Suppressor macrophage (primary cell): ENCODE measurements at regions not wholly inside any gene's neighbourhood (a gene's known extent, or its start where the extent isn't known, plus 50 kb on each side); places are given as distances from the start of the nearest gene placed in this dataset.

ENCODE experiments used
- DNase-seq, 4 experiments: peaks; one replicate each; pipeline ENCODE4 v3.0.0-alpha.2; 2020 to 2022

GRCh38 chr7:81606078-81606863 lies 163.6 kb downstream of the HGF start:
- no peak for DNase-seq

- DNase-seq, result no peak
These were observed 164.4 kb downstream of the HGF start for GRCh38 chr7:81605493-81605892.

GRCh38 chr7:81604808-81605174 lies 165.1 kb downstream of the HGF start:
- DNase-seq, result no peak

- no peak for DNase-seq
These were observed 165.6 kb downstream of the HGF start for GRCh38 chr7:81604075-81604807.

DNA sequence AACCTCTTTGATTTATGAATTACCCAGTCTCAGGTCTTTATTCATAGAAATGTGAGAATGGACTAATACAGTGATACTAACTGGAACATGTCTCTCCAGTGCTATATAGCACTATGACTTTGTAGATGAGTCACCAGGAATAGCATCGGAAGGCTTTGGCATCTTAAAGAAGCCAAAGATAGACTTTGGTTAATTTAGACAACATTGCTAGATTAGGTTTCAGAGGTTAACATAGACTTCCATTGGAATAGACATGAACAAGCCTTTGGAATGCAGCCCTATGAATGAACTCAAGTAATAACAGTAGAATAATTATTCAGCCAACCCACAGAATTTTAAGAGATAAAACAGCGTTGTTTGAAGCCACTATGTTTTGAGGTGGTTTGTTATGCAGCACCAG lies 169.2 kb downstream of the HGF start:
- DNase-seq, result no peak

- no peak for DNase-seq
These were observed 170.9 kb downstream of the HGF start for GRCh38 chr7:81598951-81599350.

GRCh38 chr7:81594767-81595166 lies 175.1 kb downstream of the HGF start:
- peak in 2 of 4 experiments; percentile 3 to 8 for DNase-seq

GRCh38 chr7:81590131-81590530 lies 179.7 kb downstream of the HGF start:
- DNase-seq, result no peak

- DNase-seq, result no peak
These were observed 185.2 kb downstream of the HGF start for GRCh38 chr7:81584667-81585066.

GRCh38 chr7:81583882-81584533 lies 185.8 kb downstream of the HGF start:
- peak in 2 of 4 experiments; percentile 19 to 30 for DNase-seq

- no peak for DNase-seq
These were observed 186.8 kb downstream of the HGF start for GRCh38 chr7:81583090-81583489.

DNA sequence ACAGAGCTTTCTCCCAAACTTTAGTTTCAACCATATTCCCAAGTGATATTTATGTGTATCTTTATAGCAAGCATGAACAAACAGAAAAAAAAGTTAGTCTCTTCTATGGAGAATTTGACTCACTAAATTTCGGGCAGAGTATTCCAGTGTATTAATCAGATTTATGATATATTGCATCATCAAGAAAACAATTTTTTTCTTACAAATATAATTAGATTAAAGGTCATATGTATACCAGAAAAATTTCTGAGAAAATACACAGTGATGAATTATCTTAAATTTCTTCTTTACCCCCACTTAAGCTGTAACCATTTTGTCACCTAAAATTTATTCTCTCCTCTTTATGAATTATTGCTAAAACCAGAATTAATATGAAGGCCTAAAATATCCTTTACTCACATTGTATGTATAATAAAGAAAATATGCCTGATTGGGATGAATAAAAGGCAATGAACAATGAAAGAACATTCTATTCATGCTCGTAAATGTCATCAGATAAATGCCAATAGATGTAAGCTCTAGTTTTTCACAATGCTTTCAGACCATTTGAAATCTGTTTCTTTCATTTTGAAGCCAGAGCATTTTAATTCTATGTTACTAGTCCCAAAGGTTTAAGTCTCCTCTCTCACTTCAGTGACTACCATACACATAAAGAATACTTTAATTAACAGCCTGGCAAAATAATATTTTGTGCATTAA lies 192.1 kb downstream of the HGF start:
- DNase-seq, result no peak

GRCh38 chr7:81574723-81575326 lies 195.0 kb downstream of the HGF start:
- no peak for DNase-seq

DNA sequence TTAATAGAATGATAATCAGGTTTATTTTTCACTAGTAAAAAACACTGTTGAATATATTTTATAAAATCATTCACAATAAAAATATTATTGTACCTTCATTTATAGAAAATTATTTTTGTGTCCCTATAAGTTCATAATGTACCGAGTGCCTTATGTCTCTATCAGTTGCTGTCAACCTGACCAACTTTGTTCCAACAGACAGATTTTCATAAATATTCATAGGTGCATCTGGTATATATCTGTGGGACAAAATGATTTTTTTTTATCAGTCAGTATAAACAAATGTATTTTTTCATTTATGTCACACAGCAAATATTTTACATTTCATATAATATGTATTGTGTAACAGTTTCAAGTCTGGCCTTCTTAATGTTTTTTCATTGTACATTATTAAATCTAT lies 195.9 kb downstream of the HGF start:
- DNase-seq, result no peak

GRCh38 chr7:81573128-81573527 lies 196.7 kb downstream of the HGF start:
- no peak for DNase-seq

- no peak for DNase-seq
These were observed 207.3 kb downstream of the HGF start for GRCh38 chr7:81562581-81562980.

GRCh38 chr7:81560708-81561107 lies 209.1 kb downstream of the HGF start:
- DNase-seq, result no peak

- DNase-seq, result no peak
These were observed 220.3 kb downstream of the HGF start for GRCh38 chr7:81549484-81550016.

- no peak for DNase-seq
These were observed 234.9 kb downstream of the HGF start for GRCh38 chr7:81534996-81535395.

DNA sequence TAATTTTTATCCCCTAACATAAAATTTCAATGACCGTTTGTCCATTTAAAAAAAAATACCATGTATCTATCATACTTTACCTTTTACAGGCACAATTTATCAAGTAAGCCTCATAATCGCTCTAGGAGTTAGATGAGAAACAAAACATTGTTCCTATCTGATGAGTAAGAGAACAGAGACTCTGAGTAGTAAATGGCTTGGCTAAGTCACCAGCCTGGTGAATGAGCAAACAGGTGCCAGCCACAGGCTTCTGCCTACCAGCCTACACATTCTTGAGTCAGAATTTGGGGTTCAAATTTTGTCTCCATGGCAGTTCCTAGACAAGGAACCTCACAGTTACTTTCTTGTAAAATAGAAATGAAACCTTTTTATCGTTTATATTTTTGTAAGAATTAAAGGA lies 235.4 kb downstream of the HGF start:
- no peak for DNase-seq

- DNase-seq, result no peak
These were observed 235.9 kb downstream of the HGF start for GRCh38 chr7:81533931-81534330.

DNA sequence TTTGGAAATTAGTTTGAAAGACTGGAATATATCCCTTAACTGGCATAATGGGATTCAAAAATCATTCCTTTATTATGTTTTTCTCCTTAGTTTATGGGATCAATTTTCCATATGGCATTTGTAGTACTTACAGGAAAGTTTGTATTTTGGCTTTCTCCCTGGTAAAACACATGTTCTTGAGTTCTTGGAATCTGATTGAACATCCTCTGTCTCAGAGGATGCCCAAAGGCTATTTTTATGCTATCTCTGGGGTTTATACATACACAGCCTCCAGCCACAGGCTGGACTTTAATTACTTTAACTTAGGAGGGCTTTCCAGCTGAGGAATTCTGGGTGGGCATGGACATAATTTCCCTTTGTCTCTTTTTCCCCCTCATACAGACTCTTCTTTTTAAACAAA lies 236.4 kb downstream of the HGF start:
- DNase-seq, result no peak
